ENCODE measurements at regions not wholly inside any gene's neighbourhood (a gene's known extent, or its start where the extent isn't known, plus 50 kb on each side); places are given as distances from the start of the nearest gene placed in this dataset.

GRCh38 chr10:61184429-61184828 lies 240.4 kb upstream of the RHOBTB1 start:
- DNase-seq, result no peak

- DNase-seq, result no peak
These were observed 240.0 kb upstream of the RHOBTB1 start for GRCh38 chr10:61183967-61184366.

GRCh38 chr10:61181832-61182231 lies 237.8 kb upstream of the RHOBTB1 start:
- no peak for DNase-seq

- no peak for DNase-seq
These were observed 235.8 kb upstream of the RHOBTB1 start for GRCh38 chr10:61179771-61180170.

GRCh38 chr10:61176424-61176823 lies 232.4 kb upstream of the RHOBTB1 start:
- no peak for DNase-seq

- no peak for DNase-seq
These were observed 231.3 kb upstream of the RHOBTB1 start for GRCh38 chr10:61175316-61175715.

- DNase-seq, result no peak
These were observed 229.5 kb upstream of the RHOBTB1 start for GRCh38 chr10:61173450-61173849.

- no peak for DNase-seq
These were observed 228.4 kb upstream of the RHOBTB1 start for GRCh38 chr10:61172182-61172926.

- DNase-seq, result no peak
These were observed 226.6 kb upstream of the RHOBTB1 start for GRCh38 chr10:61170594-61170993.

GRCh38 chr10:61169294-61169693 lies 225.3 kb upstream of the RHOBTB1 start:
- no peak for DNase-seq

GRCh38 chr10:61166489-61166888 lies 222.5 kb upstream of the RHOBTB1 start:
- DNase-seq, result no peak

- no peak for DNase-seq
These were observed 222.1 kb upstream of the RHOBTB1 start for GRCh38 chr10:61166065-61166464.

- DNase-seq, result no peak
These were observed 220.6 kb upstream of the RHOBTB1 start for GRCh38 chr10:61164458-61165160.

GRCh38 chr10:61163403-61163802 lies 219.4 kb upstream of the RHOBTB1 start:
- DNase-seq, result no peak

- DNase-seq, result no peak
These were observed 216.3 kb upstream of the RHOBTB1 start for GRCh38 chr10:61160253-61160652.

- no peak for DNase-seq
These were observed 215.3 kb upstream of the RHOBTB1 start for GRCh38 chr10:61159253-61159652.

GRCh38 chr10:61157182-61157581 lies 213.2 kb upstream of the RHOBTB1 start:
- no peak for DNase-seq

- DNase-seq, result no peak
These were observed 209.8 kb upstream of the RHOBTB1 start for GRCh38 chr10:61153771-61154170.

GRCh38 chr10:61151059-61151458 lies 207.1 kb upstream of the RHOBTB1 start:
- no peak for DNase-seq

GRCh38 chr10:61148451-61148850 lies 204.5 kb upstream of the RHOBTB1 start:
- DNase-seq, result no peak

GRCh38 chr10:61142987-61143386 lies 199.0 kb upstream of the RHOBTB1 start:
- DNase-seq, result no peak

- peak in 1 of 5 donors; percentile 16 for DNase-seq
These were observed 196.9 kb upstream of the RHOBTB1 start for GRCh38 chr10:61140765-61141392.

- DNase-seq, result no peak
These were observed 195.6 kb upstream of the RHOBTB1 start for GRCh38 chr10:61139592-61139953.
